ENCODE measurements at regions not wholly inside any gene's neighbourhood (a gene's known extent, or its start where the extent isn't known, plus 50 kb on each side); places are given as distances from the start of the nearest gene placed in this dataset.

DNA sequence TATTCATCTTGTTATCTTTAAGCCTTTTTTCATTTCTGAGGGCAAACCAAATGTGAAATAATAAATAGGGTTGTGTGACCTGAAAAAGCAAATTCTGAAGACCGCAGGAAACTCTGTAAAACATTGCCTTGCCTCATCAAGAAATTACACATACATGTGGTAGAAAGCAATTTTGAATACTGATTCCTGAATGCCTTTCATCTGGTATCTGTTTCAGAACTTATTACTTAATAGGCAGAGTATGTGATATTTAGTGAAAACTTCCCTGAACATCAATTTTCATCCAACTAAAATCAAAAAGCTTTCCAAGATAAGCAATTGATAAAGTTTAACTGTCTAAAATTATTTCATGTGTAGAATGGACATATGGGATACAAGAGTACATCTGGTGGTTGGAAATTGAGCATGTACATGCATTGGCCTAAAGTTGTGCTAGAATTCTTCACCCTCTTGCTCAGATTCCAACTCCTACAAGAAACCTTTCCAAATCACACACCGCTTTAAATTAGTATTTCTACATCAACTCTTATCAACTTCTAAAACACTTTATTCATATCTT, 606.0 kb upstream of the LCORL start:
- Histone ChIP-seq H3K27me3 (ENCODE audit: insufficient read depth, low read length, poor library complexity, severe bottlenecking) (no peaks in the 10 kb centered on the region), H3K9me3 (ENCODE audit: insufficient read depth, low read depth, low read length) (no peaks in the 10 kb centered on the region), H3K36me3 (ENCODE audit: insufficient read depth, low read length) (no peaks in the 10 kb centered on the region), H3K9me2 (replicated peaks; ENCODE audit: low read depth, low read length) (no peaks in the 10 kb centered on the region), H3K79me2 (ENCODE audit: insufficient read depth, low read length) (no peaks in the 10 kb centered on the region), H3K4me1 (ENCODE audit: insufficient read depth, low read length, poor library complexity, severe bottlenecking) (no peaks in the 10 kb centered on the region), H3K4me2 (ENCODE audit: low read depth, low read length, poor library complexity, severe bottlenecking) (no peak overlapping the region), H4K20me1 (ENCODE audit: insufficient read depth, low read length, poor library complexity, severe bottlenecking) (no peaks in the 10 kb centered on the region), H2AFZ (ENCODE audit: low read length) (no peak overlapping the region), H3F3A (ENCODE audit: low read depth) (no peaks in the 10 kb centered on the region), H3K4me3 (ENCODE audit: low read length, poor library complexity, severe bottlenecking) (no peak overlapping the region), H3K9ac (ENCODE audit: low read depth, low read length, poor library complexity, severe bottlenecking) (no peak overlapping the region)
- no peak for TF ChIP-seq EZH2phosphoT487 (IDR thresholded peaks at IDR 0.05; ENCODE audit: borderline replicate concordance)
- TF ChIP-seq, protein P1, sequence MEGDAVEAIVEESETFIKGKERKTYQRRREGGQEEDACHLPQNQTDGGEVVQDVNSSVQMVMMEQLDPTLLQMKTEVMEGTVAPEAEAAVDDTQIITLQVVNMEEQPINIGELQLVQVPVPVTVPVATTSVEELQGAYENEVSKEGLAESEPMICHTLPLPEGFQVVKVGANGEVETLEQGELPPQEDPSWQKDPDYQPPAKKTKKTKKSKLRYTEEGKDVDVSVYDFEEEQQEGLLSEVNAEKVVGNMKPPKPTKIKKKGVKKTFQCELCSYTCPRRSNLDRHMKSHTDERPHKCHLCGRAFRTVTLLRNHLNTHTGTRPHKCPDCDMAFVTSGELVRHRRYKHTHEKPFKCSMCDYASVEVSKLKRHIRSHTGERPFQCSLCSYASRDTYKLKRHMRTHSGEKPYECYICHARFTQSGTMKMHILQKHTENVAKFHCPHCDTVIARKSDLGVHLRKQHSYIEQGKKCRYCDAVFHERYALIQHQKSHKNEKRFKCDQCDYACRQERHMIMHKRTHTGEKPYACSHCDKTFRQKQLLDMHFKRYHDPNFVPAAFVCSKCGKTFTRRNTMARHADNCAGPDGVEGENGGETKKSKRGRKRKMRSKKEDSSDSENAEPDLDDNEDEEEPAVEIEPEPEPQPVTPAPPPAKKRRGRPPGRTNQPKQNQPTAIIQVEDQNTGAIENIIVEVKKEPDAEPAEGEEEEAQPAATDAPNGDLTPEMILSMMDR (conservative IDR thresholded peaks at IDR 0.05; ENCODE audit: low read length) = no peak

DNA sequence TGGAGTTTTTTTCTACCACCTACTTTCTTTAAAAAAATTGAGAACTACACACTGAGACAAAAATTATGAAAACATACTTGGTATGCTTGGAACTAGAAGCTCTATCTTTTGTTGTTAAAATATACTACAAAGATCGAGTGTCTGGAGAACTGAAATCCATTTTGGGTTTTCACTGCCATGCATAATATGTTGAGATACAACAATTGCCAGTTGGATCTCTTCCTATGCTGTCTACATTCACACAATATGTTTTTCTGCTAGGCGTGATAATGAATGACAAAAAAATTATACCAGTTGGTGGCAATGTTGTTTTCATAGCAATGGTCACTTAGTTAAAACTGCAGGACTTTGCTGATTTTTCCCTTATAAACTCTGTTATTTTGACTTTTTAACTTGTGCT, 605.4 kb upstream of the LCORL start:
- H4K20me1 ChIP-seq (ENCODE audit: insufficient read depth, low read length, poor library complexity, severe bottlenecking) = no peaks in the 10 kb centered on the region
- no peak overlapping the region for H3K4me3 ChIP-seq (ENCODE audit: low read length, poor library complexity, severe bottlenecking)
- TF ChIP-seq, protein P1 (conservative IDR thresholded peaks at IDR 0.05; ENCODE audit: low read length) = no peak
- no peak for TF ChIP-seq EZH2phosphoT487 (IDR thresholded peaks at IDR 0.05; ENCODE audit: borderline replicate concordance)

DNA sequence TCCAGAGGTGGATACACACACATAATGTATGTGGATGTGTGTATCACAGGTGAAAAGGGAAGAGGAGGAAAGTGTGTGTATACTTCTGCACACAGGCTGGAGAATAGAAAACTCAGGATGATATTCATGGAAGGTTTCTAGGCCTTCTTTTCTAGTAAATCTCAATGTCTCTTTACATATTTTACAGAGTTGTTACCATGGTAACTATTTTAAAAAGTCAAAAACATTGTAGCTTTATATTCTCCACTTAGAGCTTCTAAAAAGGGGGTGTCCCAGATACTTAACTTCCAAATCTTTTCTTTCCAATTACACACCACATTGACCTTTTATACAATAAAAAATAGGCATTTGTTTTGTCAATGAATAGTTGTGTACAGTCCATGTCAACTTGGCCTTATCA, 604.8 kb upstream of the LCORL start:
- no peak overlapping the region for H3K9ac ChIP-seq (ENCODE audit: low read depth, low read length, poor library complexity, severe bottlenecking)

More for the DNA sequence above, 605.4 kb upstream of the LCORL start:
- Histone ChIP-seq H3K4me1 (ENCODE audit: insufficient read depth, low read length, poor library complexity, severe bottlenecking) (no peaks in the 10 kb centered on the region), H3K36me3 (ENCODE audit: insufficient read depth, low read length) (no peaks in the 10 kb centered on the region), H3K9me3 (ENCODE audit: insufficient read depth, low read depth, low read length) (no peaks in the 10 kb centered on the region), H3K79me2 (ENCODE audit: insufficient read depth, low read length) (no peaks in the 10 kb centered on the region), H3K9ac (ENCODE audit: low read depth, low read length, poor library complexity, severe bottlenecking) (no peak overlapping the region), H3K27me3 (ENCODE audit: insufficient read depth, low read length, poor library complexity, severe bottlenecking) (no peaks in the 10 kb centered on the region), H3K9me2 (replicated peaks; ENCODE audit: low read depth, low read length) (no peaks in the 10 kb centered on the region), H3F3A (ENCODE audit: low read depth) (no peaks in the 10 kb centered on the region), H2AFZ (ENCODE audit: low read length) (no peak overlapping the region), H3K4me2 (ENCODE audit: low read depth, low read length, poor library complexity, severe bottlenecking) (no peak overlapping the region)

More for the DNA sequence above, 604.8 kb upstream of the LCORL start:
- no peaks in the 10 kb centered on the region for H3F3A ChIP-seq (ENCODE audit: low read depth)
- no peak for TF ChIP-seq EZH2phosphoT487 (IDR thresholded peaks at IDR 0.05; ENCODE audit: borderline replicate concordance)
- TF ChIP-seq, protein P1 (conservative IDR thresholded peaks at IDR 0.05; ENCODE audit: low read length) = no peak
- no peaks in the 10 kb centered on the region for H4K20me1 ChIP-seq (ENCODE audit: insufficient read depth, low read length, poor library complexity, severe bottlenecking)
- no peak overlapping the region for H2AFZ ChIP-seq (ENCODE audit: low read length)
- H3K79me2 ChIP-seq (ENCODE audit: insufficient read depth, low read length) = no peaks in the 10 kb centered on the region
- no peaks in the 10 kb centered on the region for H3K9me2 ChIP-seq (replicated peaks; ENCODE audit: low read depth, low read length)
- no peaks in the 10 kb centered on the region for H3K4me1 ChIP-seq (ENCODE audit: insufficient read depth, low read length, poor library complexity, severe bottlenecking)
- H3K9me3 ChIP-seq (ENCODE audit: insufficient read depth, low read depth, low read length) = no peaks in the 10 kb centered on the region
- H3K27me3 ChIP-seq (ENCODE audit: insufficient read depth, low read length, poor library complexity, severe bottlenecking) = no peaks in the 10 kb centered on the region
- no peaks in the 10 kb centered on the region for H3K36me3 ChIP-seq (ENCODE audit: insufficient read depth, low read length)
- no peak overlapping the region for H3K4me2 ChIP-seq (ENCODE audit: low read depth, low read length, poor library complexity, severe bottlenecking)
- no peak overlapping the region for H3K4me3 ChIP-seq (ENCODE audit: low read length, poor library complexity, severe bottlenecking)

All from Loucy (cell line).